Endothelial cell of umbilical vein (primary cell): ENCODE measurements at regions not wholly inside any gene's neighbourhood (a gene's known extent, or its start where the extent isn't known, plus 50 kb on each side); places are given as distances from the start of the nearest gene placed in this dataset.

Experiments used
- BruUV-seq: library from RNA; stranded (reverse); fragments of 400-500 nt; replicated peaks from 2 replicates; lab custom pipeline; 2021; lab: Mats Ljungman, UMichigan
- CTCF ChIA-PET: fragments of 300-600, 350-600 bp; sonication (Branson Sonifier 250); formaldehyde crosslinking; loops from one replicate; lab custom pipeline; 2021; ENCODE audit warnings: antibody characterized with exemption, inconsistent platforms; lab: Charles Lee
- POLR2A ChIA-PET: fragments of 300-600, 350-600 bp; sonication (Branson Sonifier 250); formaldehyde crosslinking; loops from one replicate; lab custom pipeline; 2021; ENCODE audit warnings: antibody characterized with exemption, inconsistent platforms; lab: Charles Lee
- DNase-seq: peaks from one replicate; pipeline ENCODE4 v3.0.0-alpha.2; 2011; ENCODE audit warnings: low read depth, low spot score
- FAIRE-seq: peaks from 2 replicates; lab custom pipeline; 2011; peaks lifted over from hg19 to GRCh38; lab: Jason Lieb, UNC
- H2AFZ ChIP-seq: 2 replicates; pipeline ENCODE4 v1.6.0; 2012; ENCODE audit warnings: low read depth, low read length, control low read depth, inconsistent platforms
- H3K27ac ChIP-seq: 2 replicates; pipeline ENCODE4 v1.5.1; 2011; ENCODE audit warnings: low read depth, mild to moderate bottlenecking, control low read depth, low read length, moderate library complexity; ENCODE audit not compliant: insufficient read depth
- H3K27me3 ChIP-seq, 2 experiments: 2 replicates each; pipeline versions ENCODE4 v1.6.0 to v1.6.1; 2011; ENCODE audit warnings: low read length in 2 of 2, mixed read lengths in 1 of 2; ENCODE audit not compliant: control insufficient read depth in 2 of 2, insufficient read depth in 2 of 2
- H3K36me3 ChIP-seq, 2 experiments: 2 replicates in 1 of 2; 3 replicates in 1 of 2; pipeline ENCODE4 v1.5.1; 2011; ENCODE audit warnings: low read length in 2 of 2, mild to moderate bottlenecking in 1 of 2, moderate library complexity in 1 of 2; ENCODE audit not compliant: control insufficient read depth in 2 of 2, insufficient read depth in 2 of 2; ENCODE audit errors: extremely low read depth in 1 of 2
- H3K4me1 ChIP-seq: 3 replicates; pipeline ENCODE4 v1.5.1; 2011; ENCODE audit warnings: mild to moderate bottlenecking, low read length; ENCODE audit not compliant: control insufficient read depth, insufficient read depth; ENCODE audit errors: extremely low read depth
- H3K4me2 ChIP-seq: 2 replicates; pipeline ENCODE4 v1.6.1; 2011; ENCODE audit warnings: low read length, control low read depth, mixed read lengths; ENCODE audit not compliant: insufficient read depth
- H3K4me3 ChIP-seq, 3 experiments: fragments of 200-600 bp in 1 of 3; sonication (generic), shearing (Covaris generic) in 1 of 3; replicated peaks in 1 of 3; 2 replicates each; pipeline ENCODE4 v1.5.1; 2011 to 2016; ENCODE audit warnings: control low read depth in 3 of 3, low read length in 3 of 3, mild to moderate bottlenecking in 2 of 3, inconsistent platforms in 1 of 3, low read depth in 1 of 3, moderate library complexity in 1 of 3; ENCODE audit not compliant: insufficient read depth in 1 of 3
- H3K79me2 ChIP-seq: 2 replicates; pipeline ENCODE4 v1.6.0; 2012; ENCODE audit warnings: low read length, inconsistent platforms; ENCODE audit not compliant: control insufficient read depth, insufficient read depth
- H3K9ac ChIP-seq: replicated peaks from 2 replicates; pipeline ENCODE3; 2011; ENCODE audit warnings: low read length, control low read depth; ENCODE audit not compliant: insufficient read depth; ENCODE audit errors: extremely low read depth
- H3K9me1 ChIP-seq: replicated peaks from 3 replicates; pipeline ENCODE4 v1.6.0; 2011; ENCODE audit warnings: mild to moderate bottlenecking, low read length; ENCODE audit not compliant: control insufficient read depth, insufficient read depth; ENCODE audit errors: extremely low read depth
- H3K9me3 ChIP-seq: replicated peaks from 2 replicates; pipeline ENCODE4 v1.5.1; 2012; ENCODE audit warnings: low read length, inconsistent platforms; ENCODE audit not compliant: control insufficient read depth, insufficient read depth
- H4K20me1 ChIP-seq: replicated peaks from 2 replicates; pipeline ENCODE3; 2011; ENCODE audit warnings: mild to moderate bottlenecking, low read length; ENCODE audit not compliant: control insufficient read depth, insufficient read depth; ENCODE audit errors: extremely low read depth
- EZH2 ChIP-seq: IDR thresholded peaks from 2 replicates; pipeline ENCODE4 v1.6.1; 2012; ENCODE audit warnings: borderline replicate concordance, low read depth, mild to moderate bottlenecking, moderate library complexity, low read length, inconsistent platforms; ENCODE audit not compliant: severe bottlenecking
- FOS ChIP-seq: IDR thresholded peaks from 2 replicates; pipeline ENCODE4 v1.6.1; 2011; ENCODE audit warnings: mild to moderate bottlenecking, low read length, moderate library complexity, borderline replicate concordance; ENCODE audit not compliant: insufficient read depth
- GATA2 ChIP-seq: IDR thresholded peaks from 2 replicates; pipeline ENCODE4 v1.7.0; 2011; ENCODE audit warnings: low read depth, mild to moderate bottlenecking, moderate library complexity, mixed read lengths, low read length; ENCODE audit not compliant: insufficient read length, insufficient read depth
- MYC ChIP-seq: IDR thresholded peaks from one replicate; pipeline ENCODE4 v1.6.1; 2011; ENCODE audit warnings: mild to moderate bottlenecking, low read depth, low read length
- POLR2AphosphoS5 ChIP-seq: IDR thresholded peaks from 2 replicates; pipeline ENCODE4 v1.6.1; 2012; ENCODE audit warnings: low read depth, mild to moderate bottlenecking, control low read depth, low read length, moderate library complexity; ENCODE audit not compliant: insufficient read depth
- dilution Hi-C: fragments of 300-500 bp; cut with MboI; formaldehyde crosslinking; loops from one replicate; pipeline ENCODE4 v1.15.0; 2019; ENCODE audit warnings: low sequenced_read_pairs; ENCODE audit not compliant: extremely low pct_ligation_motif_present
- intact Hi-C: fragments of 100-400 bp; cut with micrococcal nuclease; formaldehyde crosslinking; loops from one replicate; pipeline ENCODE4 v1.10.0; 2022
- TF ChIP-seq, protein P1 (sequence below), 2 donors: IDR thresholded peaks; 1 replicate in 1 of 2; 2 replicates in 1 of 2; pipeline ENCODE4 v1.5.1; 2011; ENCODE audit warnings: low read length in 2 of 2, mild to moderate bottlenecking in 2 of 2, moderate library complexity in 2 of 2, control low read depth in 1 of 2, inconsistent platforms in 1 of 2, low read depth in 1 of 2; ENCODE audit not compliant: insufficient read depth in 1 of 2; ENCODE audit errors: extremely low read depth in 1 of 2

DNA sequence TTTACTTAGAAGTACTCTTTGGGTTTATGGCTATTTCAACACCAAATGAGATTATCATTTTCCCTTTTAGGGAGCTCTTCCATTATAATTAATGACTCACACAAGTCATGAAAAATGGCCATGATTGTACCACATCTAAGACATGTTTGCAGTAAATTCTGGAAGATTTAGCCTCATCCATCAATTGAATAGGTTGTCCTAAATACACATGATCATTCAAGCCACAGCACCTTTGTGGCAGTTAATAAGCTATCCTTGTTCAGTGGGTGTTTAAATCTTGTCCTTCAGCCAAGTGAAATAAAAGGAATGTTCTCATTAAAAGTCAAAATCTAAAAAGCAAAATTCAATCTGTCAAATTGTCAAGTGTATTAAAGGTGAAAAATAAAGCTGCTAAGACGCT, 237.5 kb downstream of the ZPLD1 start:
- Histone ChIP-seq H3K9me3 (no peaks in the 10 kb centered on the region), H3K4me3 (no peak overlapping the region), H3K27me3 (peaks cover 0 to 3% of the 10 kb centered on the region in 2 experiments), H3K36me3 (no peaks in the 10 kb centered on the region), H4K20me1 (no peaks in the 10 kb centered on the region), H3K4me2 (no peak overlapping the region), H2AFZ (no peak overlapping the region), H3K27ac (no peak overlapping the region), H3K9ac (no peak overlapping the region), H3K4me1 (no peaks in the 10 kb centered on the region), H3K79me2 (no peaks in the 10 kb centered on the region), H3K9me1 (no peaks in the 10 kb centered on the region)
- POLR2A ChIA-PET: no interaction called here
- CTCF ChIA-PET: interaction anchor here (1.1 to 4.5 kb wide), 9 partner anchors 9 to 443 kb away, joined by 3 to 41 read pairs (median 3); no protein-coding TSS in a partner anchor
- DNase-seq (no peak), FAIRE-seq (no peak)
- TF ChIP-seq EZH2: no peak
- TF ChIP-seq GATA2: no peak
- TF ChIP-seq, protein P1, sequence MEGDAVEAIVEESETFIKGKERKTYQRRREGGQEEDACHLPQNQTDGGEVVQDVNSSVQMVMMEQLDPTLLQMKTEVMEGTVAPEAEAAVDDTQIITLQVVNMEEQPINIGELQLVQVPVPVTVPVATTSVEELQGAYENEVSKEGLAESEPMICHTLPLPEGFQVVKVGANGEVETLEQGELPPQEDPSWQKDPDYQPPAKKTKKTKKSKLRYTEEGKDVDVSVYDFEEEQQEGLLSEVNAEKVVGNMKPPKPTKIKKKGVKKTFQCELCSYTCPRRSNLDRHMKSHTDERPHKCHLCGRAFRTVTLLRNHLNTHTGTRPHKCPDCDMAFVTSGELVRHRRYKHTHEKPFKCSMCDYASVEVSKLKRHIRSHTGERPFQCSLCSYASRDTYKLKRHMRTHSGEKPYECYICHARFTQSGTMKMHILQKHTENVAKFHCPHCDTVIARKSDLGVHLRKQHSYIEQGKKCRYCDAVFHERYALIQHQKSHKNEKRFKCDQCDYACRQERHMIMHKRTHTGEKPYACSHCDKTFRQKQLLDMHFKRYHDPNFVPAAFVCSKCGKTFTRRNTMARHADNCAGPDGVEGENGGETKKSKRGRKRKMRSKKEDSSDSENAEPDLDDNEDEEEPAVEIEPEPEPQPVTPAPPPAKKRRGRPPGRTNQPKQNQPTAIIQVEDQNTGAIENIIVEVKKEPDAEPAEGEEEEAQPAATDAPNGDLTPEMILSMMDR (IDR thresholded peaks at IDR 0.05; ENCODE audit: extremely low read depth in 1 of 2, insufficient read depth in 1 of 2, low read depth in 1 of 2, low read length in 2 of 2): no peak
- TF ChIP-seq POLR2AphosphoS5: no peak
- no peak for TF ChIP-seq FOS
- TF ChIP-seq MYC: no peak
- no TSS peak for BruUV-seq
- dilution Hi-C loops: no loop called here
- intact Hi-C loops: loop anchor here (5.0 to 10.0 kb wide), 2 partner anchors 438 to 865 kb away; no protein-coding TSS in a partner anchor
